ENCODE measurements at regions not wholly inside any gene's neighbourhood (a gene's known extent, or its start where the extent isn't known, plus 50 kb on each side); places are given as distances from the start of the nearest gene placed in this dataset.

DNA sequence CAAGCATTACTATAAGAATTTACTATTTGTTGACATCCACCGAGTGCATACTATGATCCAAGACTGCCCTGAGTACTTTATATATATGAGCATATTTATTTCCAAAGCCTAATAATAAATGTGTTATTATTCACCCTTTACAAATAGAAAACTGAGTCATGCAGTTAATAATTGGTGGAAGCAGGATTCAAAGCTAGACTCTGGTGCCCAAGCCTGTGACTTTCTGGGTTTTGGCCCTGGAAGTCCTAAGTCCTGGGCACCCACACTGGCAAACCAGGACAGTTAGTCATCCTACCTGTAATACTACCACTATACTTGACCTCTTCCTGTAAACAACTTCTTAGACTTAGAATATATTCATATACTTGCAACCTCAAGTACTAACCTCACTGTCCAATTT, 257.4 kb upstream of the IRX5 start:
- H3K4me3 ChIP-seq (ENCODE audit: low read depth, low read length), result no peak overlapping the region
- ChIA-PET CTCF (interaction anchor here (0.8 kb wide), 1 partner anchor 1685 kb away, joined by 3 read pairs; no protein-coding TSS in a partner anchor), POLR2A (no interaction called here)
- H3K27me3 ChIP-seq (ENCODE audit: control insufficient read depth, insufficient read depth, low read length), result no peaks in the 10 kb centered on the region
- H3K36me3 ChIP-seq (ENCODE audit: control insufficient read depth, insufficient read depth, low read length), result no peaks in the 10 kb centered on the region
- TF ChIP-seq, protein P1, sequence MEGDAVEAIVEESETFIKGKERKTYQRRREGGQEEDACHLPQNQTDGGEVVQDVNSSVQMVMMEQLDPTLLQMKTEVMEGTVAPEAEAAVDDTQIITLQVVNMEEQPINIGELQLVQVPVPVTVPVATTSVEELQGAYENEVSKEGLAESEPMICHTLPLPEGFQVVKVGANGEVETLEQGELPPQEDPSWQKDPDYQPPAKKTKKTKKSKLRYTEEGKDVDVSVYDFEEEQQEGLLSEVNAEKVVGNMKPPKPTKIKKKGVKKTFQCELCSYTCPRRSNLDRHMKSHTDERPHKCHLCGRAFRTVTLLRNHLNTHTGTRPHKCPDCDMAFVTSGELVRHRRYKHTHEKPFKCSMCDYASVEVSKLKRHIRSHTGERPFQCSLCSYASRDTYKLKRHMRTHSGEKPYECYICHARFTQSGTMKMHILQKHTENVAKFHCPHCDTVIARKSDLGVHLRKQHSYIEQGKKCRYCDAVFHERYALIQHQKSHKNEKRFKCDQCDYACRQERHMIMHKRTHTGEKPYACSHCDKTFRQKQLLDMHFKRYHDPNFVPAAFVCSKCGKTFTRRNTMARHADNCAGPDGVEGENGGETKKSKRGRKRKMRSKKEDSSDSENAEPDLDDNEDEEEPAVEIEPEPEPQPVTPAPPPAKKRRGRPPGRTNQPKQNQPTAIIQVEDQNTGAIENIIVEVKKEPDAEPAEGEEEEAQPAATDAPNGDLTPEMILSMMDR (IDR thresholded peaks at IDR 0.05; ENCODE audit: insufficient read depth, low read depth, low read length), result no peak
- no peak for DNase-seq (ENCODE audit: low read depth)

GRCh38 chr16:54672500-54672899, 258.2 kb upstream of the IRX5 start:
- no peak for DNase-seq (ENCODE audit: low read depth)
- no peaks in the 10 kb centered on the region for H3K27me3 ChIP-seq (ENCODE audit: control insufficient read depth, insufficient read depth, low read length)
- TF ChIP-seq, protein P1 (IDR thresholded peaks at IDR 0.05; ENCODE audit: insufficient read depth, low read depth, low read length), result no peak
- ChIA-PET CTCF (no interaction called here), POLR2A (no interaction called here)
- H3K36me3 ChIP-seq (ENCODE audit: control insufficient read depth, insufficient read depth, low read length), result no peaks in the 10 kb centered on the region
- no peak overlapping the region for H3K4me3 ChIP-seq (ENCODE audit: low read depth, low read length)

GRCh38 chr16:54657709-54658102, 273.0 kb upstream of the IRX5 start:
- Histone ChIP-seq H3K27me3 (ENCODE audit: control insufficient read depth, insufficient read depth, low read length) (no peaks in the 10 kb centered on the region), H3K4me3 (ENCODE audit: low read depth, low read length) (no peak overlapping the region), H3K36me3 (ENCODE audit: control insufficient read depth, insufficient read depth, low read length) (no peaks in the 10 kb centered on the region)
- CTCF ChIA-PET, result interaction anchor here (1.0 kb wide), 1 partner anchor 9 kb away, joined by 3 read pairs; no protein-coding TSS in a partner anchor
- TF ChIP-seq, protein P1 (IDR thresholded peaks at IDR 0.05; ENCODE audit: insufficient read depth, low read depth, low read length), result no peak
- no peak for DNase-seq (ENCODE audit: low read depth)
- POLR2A ChIA-PET, result no interaction called here

GRCh38 chr16:54657058-54657708, 273.5 kb upstream of the IRX5 start:
- Histone ChIP-seq H3K36me3 (ENCODE audit: control insufficient read depth, insufficient read depth, low read length) (no peaks in the 10 kb centered on the region), H3K4me3 (ENCODE audit: low read depth, low read length) (no peak overlapping the region), H3K27me3 (ENCODE audit: control insufficient read depth, insufficient read depth, low read length) (no peaks in the 10 kb centered on the region)
- no peak for DNase-seq (ENCODE audit: low read depth)
- TF ChIP-seq, protein P1 (IDR thresholded peaks at IDR 0.05; ENCODE audit: insufficient read depth, low read depth, low read length), result no peak
- ChIA-PET CTCF (interaction anchor here (1.0 kb wide), 1 partner anchor 9 kb away, joined by 3 read pairs; no protein-coding TSS in a partner anchor), POLR2A (interaction anchor here (0.6 kb wide), 1 partner anchor 23 kb away, joined by 3 read pairs; no protein-coding TSS in a partner anchor)

GRCh38 chr16:54655121-54655590, 275.5 kb upstream of the IRX5 start:
- DNase-seq (ENCODE audit: low read depth), result no peak
- ChIA-PET POLR2A (no interaction called here), CTCF (no interaction called here)
- Histone ChIP-seq H3K36me3 (ENCODE audit: control insufficient read depth, insufficient read depth, low read length) (no peaks in the 10 kb centered on the region), H3K27me3 (ENCODE audit: control insufficient read depth, insufficient read depth, low read length) (no peaks in the 10 kb centered on the region), H3K4me3 (ENCODE audit: low read depth, low read length) (no peak overlapping the region)
- TF ChIP-seq, protein P1 (IDR thresholded peaks at IDR 0.05; ENCODE audit: insufficient read depth, low read depth, low read length), result no peak

Data from BJ (cell line).